ENCODE measurements at regions not wholly inside any gene's neighbourhood (a gene's known extent, or its start where the extent isn't known, plus 50 kb on each side); places are given as distances from the start of the nearest gene placed in this dataset.
A peak's percentile ranks its signal among the peaks of the same experiment; 100 is the strongest.

DNA sequence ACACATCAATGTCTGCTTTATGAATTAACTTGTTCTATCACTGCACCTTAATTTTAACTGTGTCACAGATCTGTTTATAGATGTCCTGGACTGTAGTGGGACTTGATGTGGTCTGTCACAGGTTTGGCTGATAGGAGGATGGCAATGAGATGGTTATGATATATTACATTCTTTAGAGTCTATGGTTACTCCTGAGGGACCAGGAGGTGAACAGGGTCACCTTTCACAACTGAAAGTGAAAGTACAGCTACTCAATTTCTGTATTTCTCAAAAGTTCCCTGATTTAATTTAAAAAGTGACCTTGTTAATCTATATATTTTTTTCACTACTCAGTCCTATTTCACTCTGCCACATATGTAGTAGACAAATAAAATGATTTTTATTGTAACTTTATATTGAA lies 1284.1 kb upstream of the GYPC start:
- Histone ChIP-seq H3K9me3 (ENCODE audit: low read depth) (no peaks in the 10 kb centered on the region), H3K27ac (no peak overlapping the region), H3K27me3 (no peaks in the 10 kb centered on the region), H3K4me3 (no peak overlapping the region), H3K4me1 (ENCODE audit: low read depth) (peaks cover 3% of the 10 kb centered on the region), H3K36me3 (no peaks in the 10 kb centered on the region)
- DNase-seq (ENCODE audit: low read depth in 1 of 2, low spot score in 1 of 2): no peak
- no peak for TF ChIP-seq CTCF (IDR thresholded peaks at IDR 0.05; ENCODE audit: low read depth, low read length)

DNA sequence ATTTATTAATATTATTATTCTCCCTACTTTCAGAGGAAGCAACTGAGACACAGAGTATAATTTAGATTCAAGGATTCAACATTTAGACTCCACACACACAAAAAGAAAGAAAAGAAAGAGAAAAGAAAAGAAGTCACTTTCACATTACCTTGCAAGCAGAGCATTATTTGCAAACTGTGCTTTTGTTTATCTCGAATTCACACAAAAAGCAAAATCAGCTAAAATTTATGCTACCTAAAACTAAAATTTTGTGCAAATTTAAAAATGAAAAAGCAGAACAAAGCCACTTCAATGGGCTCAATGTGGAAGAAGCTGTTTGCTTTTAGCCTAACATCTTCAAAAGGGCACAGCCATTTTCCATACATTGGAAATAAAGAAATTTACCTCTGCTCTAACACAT lies 1282.7 kb upstream of the GYPC start:
- H3K27ac ChIP-seq: no peak overlapping the region
- no peak overlapping the region for H3K4me3 ChIP-seq
- no peak for TF ChIP-seq CTCF (IDR thresholded peaks at IDR 0.05; ENCODE audit: low read depth, low read length)
- no peaks in the 10 kb centered on the region for H3K27me3 ChIP-seq
- no peaks in the 10 kb centered on the region for H3K36me3 ChIP-seq
- no peaks in the 10 kb centered on the region for H3K9me3 ChIP-seq (ENCODE audit: low read depth)
- DNase-seq (ENCODE audit: low read depth in 1 of 2, low spot score in 1 of 2): no peak
- peaks cover 3% of the 10 kb centered on the region for H3K4me1 ChIP-seq (ENCODE audit: low read depth)

- H3K36me3 ChIP-seq: no peaks in the 10 kb centered on the region
- H3K27ac ChIP-seq: no peak overlapping the region
- no peak for TF ChIP-seq CTCF (IDR thresholded peaks at IDR 0.05; ENCODE audit: low read depth, low read length)
- no peaks in the 10 kb centered on the region for H3K9me3 ChIP-seq (ENCODE audit: low read depth)
- no peak overlapping the region for H3K4me3 ChIP-seq
- H3K27me3 ChIP-seq: no peaks in the 10 kb centered on the region
- no peak for DNase-seq (ENCODE audit: low read depth in 1 of 2, low spot score in 1 of 2)
- H3K4me1 ChIP-seq (ENCODE audit: low read depth): no peaks in the 10 kb centered on the region
Measured at GRCh38 chr2:125386074-125386473, 1269.9 kb upstream of the GYPC start.

- no peak for TF ChIP-seq CTCF (IDR thresholded peaks at IDR 0.05; ENCODE audit: low read depth, low read length)
- H3K36me3 ChIP-seq: no peaks in the 10 kb centered on the region
- no peak overlapping the region for H3K4me3 ChIP-seq
- DNase-seq (ENCODE audit: low read depth in 1 of 2, low spot score in 1 of 2): no peak
- H3K27me3 ChIP-seq: no peaks in the 10 kb centered on the region
- H3K9me3 ChIP-seq (ENCODE audit: low read depth): no peaks in the 10 kb centered on the region
- H3K4me1 ChIP-seq (ENCODE audit: low read depth): peaks cover 7% of the 10 kb centered on the region
- no peak overlapping the region for H3K27ac ChIP-seq
Measured at GRCh38 chr2:125397535-125398251, 1258.3 kb upstream of the GYPC start.

DNA sequence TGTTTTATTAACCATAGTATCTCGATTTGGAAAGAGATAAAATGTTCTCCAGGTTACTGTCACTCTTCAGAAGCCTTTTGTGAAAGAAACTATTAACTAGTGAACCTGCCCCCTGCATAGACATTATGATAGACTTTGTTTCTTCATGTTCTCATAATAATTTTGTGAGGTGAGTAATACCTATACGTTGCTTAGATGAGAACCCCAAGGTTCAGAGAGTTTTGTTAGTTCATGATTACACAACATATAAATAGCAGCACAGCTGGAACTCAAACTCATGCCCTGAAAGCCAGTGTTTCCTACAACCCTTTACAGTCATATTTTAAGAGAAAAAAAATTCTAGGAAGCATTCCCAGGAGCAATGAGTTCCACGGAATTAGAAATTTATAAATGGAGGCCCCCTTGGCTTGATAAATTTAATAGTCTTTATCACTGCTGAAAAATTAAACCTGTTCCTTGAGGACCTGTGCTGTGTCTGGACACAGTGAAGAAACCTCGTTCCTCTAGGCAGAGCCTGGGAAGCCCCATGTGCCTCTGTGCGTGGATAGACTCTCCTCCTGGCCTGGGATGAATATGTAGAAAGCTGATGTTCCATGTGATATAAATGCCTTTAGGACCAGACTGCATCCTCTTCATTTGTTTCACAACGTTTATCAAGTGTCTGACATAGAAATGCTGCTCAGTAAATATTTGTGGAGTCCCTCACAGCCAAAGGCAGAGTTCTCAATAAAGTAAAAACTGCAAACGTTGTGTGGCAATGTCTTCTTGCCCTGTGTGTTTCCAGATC lies 1257.0 kb upstream of the GYPC start:
- H3K36me3 ChIP-seq: no peaks in the 10 kb centered on the region
- TF ChIP-seq CTCF (IDR thresholded peaks at IDR 0.05; ENCODE audit: low read depth, low read length): no peak
- H3K27ac ChIP-seq: no peak overlapping the region
- H3K27me3 ChIP-seq: no peaks in the 10 kb centered on the region
- no peaks in the 10 kb centered on the region for H3K9me3 ChIP-seq (ENCODE audit: low read depth)
- no peak overlapping the region for H3K4me3 ChIP-seq
- H3K4me1 ChIP-seq (ENCODE audit: low read depth): peaks cover 7% of the 10 kb centered on the region
- DNase-seq (ENCODE audit: low read depth in 1 of 2, low spot score in 1 of 2): peak in 1 of 2 donors; percentile 18

All from cardiac muscle cell (in vitro differentiated cells and primary cell).